ENCODE measurements at regions not wholly inside any gene's neighbourhood (a gene's known extent, or its start where the extent isn't known, plus 50 kb on each side); places are given as distances from the start of the nearest gene placed in this dataset.

DNA sequence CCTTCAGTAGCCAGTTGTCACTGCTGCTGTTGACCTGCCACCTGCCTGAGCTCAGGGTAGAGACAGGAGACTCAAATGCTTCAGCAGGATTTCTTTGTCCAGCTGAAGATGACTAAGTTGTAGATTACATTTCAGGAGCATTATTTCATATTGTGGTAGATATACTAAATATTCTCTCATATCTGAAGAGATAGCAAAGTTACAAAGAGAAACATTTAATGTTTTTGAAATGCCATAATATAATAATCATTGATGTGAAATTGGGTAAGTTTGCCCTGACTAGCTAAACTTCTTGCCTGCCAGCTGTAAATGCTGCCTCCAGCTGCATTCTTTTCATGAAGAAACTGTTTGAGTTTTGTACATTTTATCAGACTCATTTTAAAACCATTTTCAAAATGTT, 247.6 kb upstream of the CNKSR2 start:
- Mint-ChIP-seq H3K4me1 (no peaks in the 10 kb centered on the region), H3K4me3 (no peak overlapping the region), H3K27ac (no peak overlapping the region), H3K9me3 (peaks cover 6% of the 10 kb centered on the region), H3K27me3 (ENCODE audit: low read depth) (no peaks in the 10 kb centered on the region), H3K36me3 (no peaks in the 10 kb centered on the region)
- DNase-seq (ENCODE audit: low spot score in 2 of 2, unreplicated experiment in 2 of 2), result no peak
- no peak for TF ChIP-seq CTCF (IDR thresholded peaks at IDR 0.05; ENCODE audit: unreplicated experiment)

DNA sequence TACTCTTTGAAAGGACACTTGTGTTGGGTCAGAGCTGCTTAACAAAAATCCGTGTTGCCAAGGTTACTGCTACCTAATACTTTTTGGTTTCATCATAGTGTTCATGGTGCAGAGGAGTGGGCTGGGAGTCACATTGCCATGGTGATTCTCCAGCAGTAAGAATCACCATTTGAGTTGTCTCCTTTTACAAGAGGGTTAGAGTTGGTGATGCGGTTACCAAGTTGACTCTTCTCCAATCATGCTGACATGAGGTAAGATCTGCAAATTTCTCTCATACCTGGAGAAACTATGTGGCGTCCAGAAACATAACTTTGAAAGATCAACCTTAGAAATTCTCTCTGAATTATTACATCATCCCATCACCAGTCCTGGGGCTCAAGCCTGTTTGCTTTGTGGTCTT, 242.9 kb upstream of the CNKSR2 start:
- Mint-ChIP-seq H3K9me3 (peaks cover 21% of the 10 kb centered on the region), H3K4me3 (no peak overlapping the region), H3K27me3 (ENCODE audit: low read depth) (no peaks in the 10 kb centered on the region), H3K4me1 (peaks cover 8% of the 10 kb centered on the region), H3K36me3 (no peaks in the 10 kb centered on the region), H3K27ac (no peak overlapping the region)
- DNase-seq (ENCODE audit: low spot score in 2 of 2, unreplicated experiment in 2 of 2), result no peak
- no peak for TF ChIP-seq CTCF (IDR thresholded peaks at IDR 0.05; ENCODE audit: unreplicated experiment)

- Mint-ChIP-seq H3K36me3 (no peaks in the 10 kb centered on the region), H3K27ac (no peak overlapping the region), H3K4me1 (peaks cover 8% of the 10 kb centered on the region), H3K9me3 (peaks cover 21% of the 10 kb centered on the region), H3K27me3 (ENCODE audit: low read depth) (no peaks in the 10 kb centered on the region), H3K4me3 (no peak overlapping the region)
- no peak for DNase-seq (ENCODE audit: low spot score in 2 of 2, unreplicated experiment in 2 of 2)
- TF ChIP-seq CTCF (IDR thresholded peaks at IDR 0.05; ENCODE audit: unreplicated experiment), result no peak
Measured at GRCh38 chrX:21131786-21132185, 242.4 kb upstream of the CNKSR2 start.

DNA sequence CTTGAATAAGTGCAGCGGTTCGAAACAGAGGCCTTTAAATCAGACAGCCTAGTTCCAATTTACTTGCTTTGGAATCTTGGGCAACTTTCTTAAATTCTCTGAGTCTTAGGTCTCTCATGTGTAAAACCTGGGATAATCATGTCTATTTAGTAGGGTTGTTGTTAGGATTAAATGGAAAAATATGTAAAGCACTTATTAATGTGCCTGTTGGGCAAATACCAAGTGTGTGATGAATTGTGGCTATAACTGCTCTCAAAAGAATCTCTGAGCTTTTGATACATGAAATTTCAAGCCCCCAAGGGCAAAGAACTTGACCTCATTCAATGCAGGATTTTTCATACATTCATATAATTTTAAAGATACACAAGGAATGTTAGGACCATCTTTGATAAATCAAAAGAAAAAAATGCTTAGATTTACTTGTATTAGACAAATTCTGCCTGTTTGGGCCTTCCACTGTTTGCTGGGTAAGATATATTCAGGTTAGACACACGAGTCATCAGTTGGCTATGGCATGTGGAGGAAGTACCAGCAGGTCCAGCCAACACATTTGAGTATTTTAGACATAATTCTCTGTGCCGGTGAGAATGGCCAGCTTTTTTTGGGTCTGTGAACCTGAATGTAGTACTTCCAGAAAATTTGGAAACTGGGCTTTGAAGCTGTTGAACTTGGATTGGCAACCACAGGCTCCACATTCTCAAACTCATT, 241.4 kb upstream of the CNKSR2 start:
- no peak for DNase-seq (ENCODE audit: low spot score in 2 of 2, unreplicated experiment in 2 of 2)
- Mint-ChIP-seq H3K27ac (no peak overlapping the region), H3K36me3 (no peaks in the 10 kb centered on the region), H3K4me3 (no peak overlapping the region), H3K27me3 (ENCODE audit: low read depth) (no peaks in the 10 kb centered on the region), H3K9me3 (peaks cover 21% of the 10 kb centered on the region), H3K4me1 (peaks cover 8% of the 10 kb centered on the region)
- TF ChIP-seq CTCF (IDR thresholded peaks at IDR 0.05; ENCODE audit: unreplicated experiment), result no peak

- no peak overlapping the region for H3K4me3 Mint-ChIP-seq
- peaks cover 29% of the 10 kb centered on the region for H3K4me1 Mint-ChIP-seq
- DNase-seq (ENCODE audit: low spot score in 2 of 2, unreplicated experiment in 2 of 2), result no peak
- TF ChIP-seq CTCF (IDR thresholded peaks at IDR 0.05; ENCODE audit: unreplicated experiment), result no peak
- H3K27me3 Mint-ChIP-seq (ENCODE audit: low read depth), result no peaks in the 10 kb centered on the region
- no peak overlapping the region for H3K27ac Mint-ChIP-seq
- no peaks in the 10 kb centered on the region for H3K36me3 Mint-ChIP-seq
- H3K9me3 Mint-ChIP-seq, result peaks cover 5% of the 10 kb centered on the region
Measured at GRCh38 chrX:21150208-21150607, 224.0 kb upstream of the CNKSR2 start.

- Mint-ChIP-seq H3K4me1 (peaks cover 31% of the 10 kb centered on the region), H3K4me3 (no peak overlapping the region), H3K27me3 (ENCODE audit: low read depth) (no peaks in the 10 kb centered on the region), H3K36me3 (no peaks in the 10 kb centered on the region), H3K9me3 (peaks cover under 1% of the 10 kb centered on the region), H3K27ac (no peak overlapping the region)
- no peak for TF ChIP-seq CTCF (IDR thresholded peaks at IDR 0.05; ENCODE audit: unreplicated experiment)
- no peak for DNase-seq (ENCODE audit: low spot score in 2 of 2, unreplicated experiment in 2 of 2)
Measured at GRCh38 chrX:21151051-21151450, 223.2 kb upstream of the CNKSR2 start.
